Ovary (tissue), 3 donors: ENCODE measurements at regions not wholly inside any gene's neighbourhood (a gene's known extent, or its start where the extent isn't known, plus 50 kb on each side); places are given as distances from the start of the nearest gene placed in this dataset.

Experiments
- EP300 ChIP-seq: sonication (generic); formaldehyde crosslinking; IDR thresholded peaks from one replicate; pipeline ENCODE4 v1.6.1; 2017; ENCODE audit warnings: antibody characterized with exemption
- POLR2A ChIP-seq: fragments of 450-650 bp; IDR thresholded peaks from one replicate; pipeline ENCODE4 v1.6.1; 2017; ENCODE audit warnings: antibody characterized with exemption, mild to moderate bottlenecking, moderate library complexity
- TF ChIP-seq, protein P1 (sequence below), 3 donors: fragments of 450-650 bp in 2 of 3; fragments of 200-600 bp in 1 of 3; IDR thresholded peaks; one replicate each; pipeline versions ENCODE4 v1.5.1 to v1.8.0; 2016 to 2022; ENCODE audit warnings: antibody characterized with exemption in 3 of 3, mild to moderate bottlenecking in 1 of 3
- donor health status: DM: no; HTN: no; CAD: no.

DNA sequence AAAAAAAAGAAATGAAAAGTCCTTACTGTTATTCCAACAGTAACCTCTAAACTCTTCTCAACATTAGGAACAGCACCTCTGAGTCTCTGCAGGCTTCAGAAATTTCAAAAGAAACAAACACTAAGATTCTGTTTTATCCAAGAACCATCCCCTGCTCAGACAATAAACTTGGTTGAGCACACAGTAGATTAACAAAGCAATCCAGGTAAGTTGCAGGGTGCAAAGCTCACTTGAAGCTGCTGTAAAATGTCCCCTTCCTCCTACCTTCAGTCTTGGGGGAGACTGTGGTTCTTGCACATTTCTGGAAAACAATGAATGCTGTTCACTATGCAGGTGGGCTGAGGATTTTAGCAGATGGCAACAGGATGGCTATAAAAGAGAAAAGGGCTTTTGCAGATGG lies 484.1 kb downstream of the IGSF11 start:
- TF ChIP-seq, protein P1, sequence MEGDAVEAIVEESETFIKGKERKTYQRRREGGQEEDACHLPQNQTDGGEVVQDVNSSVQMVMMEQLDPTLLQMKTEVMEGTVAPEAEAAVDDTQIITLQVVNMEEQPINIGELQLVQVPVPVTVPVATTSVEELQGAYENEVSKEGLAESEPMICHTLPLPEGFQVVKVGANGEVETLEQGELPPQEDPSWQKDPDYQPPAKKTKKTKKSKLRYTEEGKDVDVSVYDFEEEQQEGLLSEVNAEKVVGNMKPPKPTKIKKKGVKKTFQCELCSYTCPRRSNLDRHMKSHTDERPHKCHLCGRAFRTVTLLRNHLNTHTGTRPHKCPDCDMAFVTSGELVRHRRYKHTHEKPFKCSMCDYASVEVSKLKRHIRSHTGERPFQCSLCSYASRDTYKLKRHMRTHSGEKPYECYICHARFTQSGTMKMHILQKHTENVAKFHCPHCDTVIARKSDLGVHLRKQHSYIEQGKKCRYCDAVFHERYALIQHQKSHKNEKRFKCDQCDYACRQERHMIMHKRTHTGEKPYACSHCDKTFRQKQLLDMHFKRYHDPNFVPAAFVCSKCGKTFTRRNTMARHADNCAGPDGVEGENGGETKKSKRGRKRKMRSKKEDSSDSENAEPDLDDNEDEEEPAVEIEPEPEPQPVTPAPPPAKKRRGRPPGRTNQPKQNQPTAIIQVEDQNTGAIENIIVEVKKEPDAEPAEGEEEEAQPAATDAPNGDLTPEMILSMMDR (IDR thresholded peaks at IDR 0.05): no peak
- TF ChIP-seq EP300: no peak
- no peak for TF ChIP-seq POLR2A
